K562 (cell line): ENCODE measurements at regions not wholly inside any gene's neighbourhood (a gene's known extent, or its start where the extent isn't known, plus 50 kb on each side); places are given as distances from the start of the nearest gene placed in this dataset.

Experiments
- ATAC-seq: fragments of 200-7000 bp; cut with Tn5 transposase; 3 replicates; pipeline ENCODE4 v1.9.1; 2020; ENCODE audit warnings: moderate library complexity
- BruUV-seq: library from RNA; stranded (reverse); fragments of 400-500 nt; replicated peaks from 2 replicates; lab custom pipeline; 2021; lab: Mats Ljungman, UMichigan
- CTCF ChIA-PET: fragments of 300-600 bp; formaldehyde crosslinking; extraction: SDS; loops from one replicate; lab custom pipeline; 2021; ENCODE audit warnings: low intra/inter-chr PET ratio; lab: Yijun Ruan, JAX
- POLR2A ChIA-PET: fragments of 300-600, 350-650 bp; sonication (Branson Sonifier 250); formaldehyde crosslinking; extraction: SDS; loops from one replicate; lab custom pipeline; 2021; ENCODE audit warnings: antibody characterized with exemption, inconsistent platforms; lab: Yijun Ruan, JAX
- DNase-seq, 4 experiments: peaks; one replicate each; pipeline versions ENCODE4 v3.0.0 to v3.0.0-alpha.2; 2011 to 2018; ENCODE audit warnings: low spot score in 3 of 4, mixed read lengths in 3 of 4; ENCODE audit errors: extremely low read depth in 1 of 4
- FAIRE-seq: peaks from 2 replicates; lab custom pipeline; 2011; peaks lifted over from hg19 to GRCh38; lab: Jason Lieb, UNC
- H2AFZ ChIP-seq: 2 replicates; pipeline ENCODE4 v1.6.0; 2011; ENCODE audit warnings: low read depth, low read length, control low read depth, inconsistent platforms
- H3K27ac ChIP-seq: fragments of 200-600 bp; 3 replicates; pipeline ENCODE4 v1.8.0; 2011; ENCODE audit warnings: low read depth, mild to moderate bottlenecking, control low read depth, inconsistent platforms, low read length, moderate library complexity, mixed read lengths; ENCODE audit errors: extremely low read depth
- H3K27me3 ChIP-seq, 2 experiments: fragments of 300-600 bp in 1 of 2; 2 replicates in 1 of 2; 3 replicates in 1 of 2; pipeline versions ENCODE4 v1.6.0 to v1.8.0; 2011; ENCODE audit warnings: inconsistent platforms in 2 of 2, low read length in 2 of 2, mild to moderate bottlenecking in 1 of 2, mixed read lengths in 1 of 2, moderate library complexity in 1 of 2; ENCODE audit not compliant: control insufficient read depth in 2 of 2, insufficient read depth in 2 of 2
- H3K36me3 ChIP-seq: fragments of 300-600 bp; 3 replicates; pipeline ENCODE4 v1.8.0; 2011; ENCODE audit warnings: mild to moderate bottlenecking, low read length, inconsistent platforms; ENCODE audit not compliant: control insufficient read depth, insufficient read depth
- H3K4me1 ChIP-seq, 2 experiments: fragments of 200-600 bp in 1 of 2; replicated peaks in 1 of 2; 2 replicates in 1 of 2; 3 replicates in 1 of 2; pipeline versions ENCODE4 v1.5.1 to v1.8.0; 2011; ENCODE audit warnings: inconsistent platforms in 2 of 2, low read length in 2 of 2, mild to moderate bottlenecking in 1 of 2, mixed read lengths in 1 of 2, moderate library complexity in 1 of 2; ENCODE audit not compliant: control insufficient read depth in 2 of 2, insufficient read depth in 2 of 2
- H3K4me2 ChIP-seq: 2 replicates; pipeline ENCODE4 v1.6.1; 2011; ENCODE audit warnings: low read length, control low read depth, inconsistent platforms, mixed read lengths; ENCODE audit not compliant: insufficient read depth
- H3K4me3 ChIP-seq: fragments of 200-600 bp; sonication (generic), shearing (Covaris generic); 2 replicates; pipeline ENCODE4 v1.5.1; 2016; ENCODE audit warnings: control low read depth, inconsistent platforms
- H3K79me2 ChIP-seq: fragments of 200-600 bp; 3 replicates; pipeline ENCODE4 v1.8.0; 2011; ENCODE audit warnings: low read length, inconsistent platforms; ENCODE audit not compliant: control insufficient read depth, insufficient read depth
- H3K9ac ChIP-seq, 2 experiments: 2 replicates each; pipeline versions ENCODE4 v1.6.0 to v1.6.1; 2011; ENCODE audit warnings: low read depth in 2 of 2, low read length in 2 of 2, control low read depth in 1 of 2, inconsistent platforms in 1 of 2, mild to moderate bottlenecking in 1 of 2, mixed read lengths in 1 of 2; ENCODE audit not compliant: insufficient read depth in 1 of 2
- H3K9me1 ChIP-seq: one replicate; pipeline ENCODE4 v1.6.0; 2011; ENCODE audit warnings: inconsistent platforms, mild to moderate bottlenecking, low read length, moderate library complexity; ENCODE audit not compliant: control insufficient read depth, insufficient read depth
- H3K9me3 ChIP-seq: replicated peaks from 2 replicates; pipeline ENCODE4 v1.5.1; 2011; ENCODE audit warnings: low read depth, low read length, inconsistent platforms; ENCODE audit not compliant: control insufficient read depth, insufficient read depth
- H4K20me1 ChIP-seq: replicated peaks from 2 replicates; pipeline ENCODE4 v1.6.1; 2011; ENCODE audit warnings: low read length, inconsistent platforms, mixed read lengths; ENCODE audit not compliant: control insufficient read depth, insufficient read depth
- ELF4 ChIP-seq: fragments of 450-650 bp; formaldehyde crosslinking; IDR thresholded peaks from 2 replicates; pipeline ENCODE4 v1.4.0; 2022; ENCODE audit warnings: missing genetic modification characterization
- TAF9B ChIP-seq: fragments of 450-650 bp; IDR thresholded peaks from 2 replicates; pipeline ENCODE4 v1.6.1; 2018; ENCODE audit warnings: mild to moderate bottlenecking; ENCODE audit not compliant: partially characterized antibody
- YBX1 ChIP-seq: fragments of 450-650 bp; IDR thresholded peaks from 2 replicates; pipeline ENCODE4 v1.7.1; 2016; ENCODE audit warnings: mild to moderate bottlenecking
- ZBTB7A ChIP-seq: IDR thresholded peaks from 2 replicates; pipeline ENCODE4 v1.6.1; 2011; ENCODE audit warnings: low read depth, mild to moderate bottlenecking, low read length, moderate library complexity, borderline replicate concordance; ENCODE audit not compliant: control insufficient read depth
- ZFP36 ChIP-seq: fragments of 150-350 bp; IDR thresholded peaks from 2 replicates; pipeline ENCODE4 v1.6.1; 2018; ENCODE audit warnings: low read length, low read depth; ENCODE audit not compliant: partially characterized antibody
- WGBS: fragments of 100-300 bp; shearing (Covaris generic); methylation state at CpG from one replicate; pipeline ENCODE4 v1.1.6; 2016; ENCODE audit warnings: low coverage, mixed read lengths; ENCODE audit not compliant: insufficient coverage; ENCODE audit errors: missing lambda C conversion rate; 5-methylcytosine and 5-hydroxymethylcytosine counted together
- in situ Hi-C: fragments of 300-500 bp; cut with MboI; formaldehyde crosslinking; loops from 4 replicates; pipeline ENCODE4 v1.15.0; 2018; ENCODE audit warnings: inconsistent platforms, mixed read lengths
- intact Hi-C: fragments of 100-400 bp; cut with micrococcal nuclease; formaldehyde crosslinking; loops from 2 replicates; pipeline ENCODE4 v1.14.2; 2022
- TF ChIP-seq, protein P1 (sequence below): sonication (generic); formaldehyde crosslinking; IDR thresholded peaks from 2 replicates; pipeline ENCODE4 v1.9.0; 2022; ENCODE audit warnings: mild to moderate bottlenecking, missing genetic modification reagents
- TF ChIP-seq, protein P2 (sequence below), 2 experiments: fragments of 450-650 bp in 1 of 2; sonication (generic) in 1 of 2; formaldehyde crosslinking; conservative IDR thresholded peaks; 2 replicates each; pipeline versions ENCODE4 v1.4.0 to v1.8.1; 2020 to 2022; ENCODE audit warnings: mild to moderate bottlenecking in 1 of 2, missing genetic modification reagents in 1 of 2

DNA sequence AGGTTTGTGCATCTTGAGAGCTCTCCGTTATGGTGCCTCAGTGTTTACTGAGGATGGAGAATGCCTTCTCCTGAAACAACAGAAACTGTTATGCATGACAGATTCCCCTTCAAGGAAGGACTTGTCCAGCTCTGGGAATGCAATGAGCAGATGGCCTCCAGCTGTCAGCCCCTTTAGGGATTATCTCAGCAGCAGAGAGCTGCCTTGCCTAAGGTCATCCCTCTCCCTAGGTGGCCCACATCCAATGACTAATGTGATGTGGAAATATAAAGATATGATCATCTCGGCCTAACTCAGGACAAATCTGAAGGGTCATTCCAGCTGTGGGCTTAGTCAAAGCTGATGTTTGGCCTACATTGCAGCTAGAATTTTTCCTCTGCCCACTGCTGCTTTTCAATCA, 214.3 kb upstream of the N4BP1 start:
- Histone ChIP-seq H3K9me1 (no peaks in the 10 kb centered on the region), H3K27me3 (no peaks in the 10 kb centered on the region), H3K36me3 (no peaks in the 10 kb centered on the region), H3K4me2 (no peak overlapping the region), H3K9ac (no peak overlapping the region), H3K79me2 (no peaks in the 10 kb centered on the region), H3K4me1 (no peaks in the 10 kb centered on the region), H3K4me3 (no peak overlapping the region), H4K20me1 (no peaks in the 10 kb centered on the region; the same call in 1 of the 2 replicates), H2AFZ (no peak overlapping the region), H3K27ac (no peak overlapping the region)
- ATAC-seq (no peak), DNase-seq (no peak), FAIRE-seq (no peak)
- in situ Hi-C loops = no loop called here
- ChIA-PET POLR2A (no interaction called here), CTCF (no interaction called here)
- no TSS peak for BruUV-seq
- intact Hi-C loops = no loop called here
- TF ChIP-seq ZBTB7A (no peak), YBX1 (no peak), ELF4 (CRISPR knock-in tag) (no peak), ZFP36 (no peak), TAF9B (no peak)
- TF ChIP-seq, protein P1, sequence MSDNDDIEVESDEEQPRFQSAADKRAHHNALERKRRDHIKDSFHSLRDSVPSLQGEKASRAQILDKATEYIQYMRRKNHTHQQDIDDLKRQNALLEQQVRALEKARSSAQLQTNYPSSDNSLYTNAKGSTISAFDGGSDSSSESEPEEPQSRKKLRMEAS (CRISPR knock-in tag) = no peak
- TF ChIP-seq, protein P2, sequence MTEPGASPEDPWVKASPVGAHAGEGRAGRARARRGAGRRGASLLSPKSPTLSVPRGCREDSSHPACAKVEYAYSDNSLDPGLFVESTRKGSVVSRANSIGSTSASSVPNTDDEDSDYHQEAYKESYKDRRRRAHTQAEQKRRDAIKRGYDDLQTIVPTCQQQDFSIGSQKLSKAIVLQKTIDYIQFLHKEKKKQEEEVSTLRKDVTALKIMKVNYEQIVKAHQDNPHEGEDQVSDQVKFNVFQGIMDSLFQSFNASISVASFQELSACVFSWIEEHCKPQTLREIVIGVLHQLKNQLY (CRISPR knock-in tag; conservative IDR thresholded peaks at IDR 0.05) = no peak
- TF ChIP-seq, all 486 proteins: peak for 0
- no peaks in the 10 kb centered on the region for H3K9me3 ChIP-seq
- 0% methylated on average over 2 of the region's 2 CpGs for WGBS
